Uterus (tissue), 2 donors: ENCODE measurements at regions not wholly inside any gene's neighbourhood (a gene's known extent, or its start where the extent isn't known, plus 50 kb on each side); places are given as distances from the start of the nearest gene placed in this dataset.

Experiments used
- POLR2A ChIP-seq, 2 donors: fragments of 450-650 bp; IDR thresholded peaks; one replicate each; pipeline ENCODE4 v1.6.1; 2016; ENCODE audit warnings: antibody characterized with exemption in 2 of 2, mild to moderate bottlenecking in 1 of 2, moderate library complexity in 1 of 2
- TF ChIP-seq, protein P1 (sequence below), 4 experiments: fragments of 200-600 bp in 2 of 4; fragments of 450-650 bp in 2 of 4; sonication (generic) in 2 of 4; IDR thresholded peaks; one replicate each; pipeline ENCODE4 v1.5.1; 2016 to 2019; ENCODE audit warnings: antibody characterized with exemption in 4 of 4, mild to moderate bottlenecking in 2 of 4, moderate library complexity in 1 of 4

DNA sequence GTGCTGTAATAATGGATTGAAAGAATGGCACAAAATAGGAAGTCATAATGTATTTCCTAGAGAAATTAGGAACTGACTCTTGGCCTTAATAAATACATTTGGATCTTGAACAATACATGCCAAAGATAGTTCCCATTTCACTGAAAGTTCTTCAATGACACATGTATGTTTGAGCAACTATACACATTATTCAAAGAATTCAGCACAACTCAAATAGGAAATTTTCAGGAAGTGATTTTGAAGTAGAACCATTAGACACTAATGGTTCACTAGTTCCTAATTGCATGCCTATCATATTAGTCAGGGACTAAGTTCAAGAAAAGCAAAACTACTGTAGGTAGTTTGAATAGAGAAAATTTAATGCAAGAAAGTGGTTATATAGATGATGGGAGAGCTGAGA is 404.7 kb downstream of the LMO4 start:
- TF ChIP-seq, protein P1, sequence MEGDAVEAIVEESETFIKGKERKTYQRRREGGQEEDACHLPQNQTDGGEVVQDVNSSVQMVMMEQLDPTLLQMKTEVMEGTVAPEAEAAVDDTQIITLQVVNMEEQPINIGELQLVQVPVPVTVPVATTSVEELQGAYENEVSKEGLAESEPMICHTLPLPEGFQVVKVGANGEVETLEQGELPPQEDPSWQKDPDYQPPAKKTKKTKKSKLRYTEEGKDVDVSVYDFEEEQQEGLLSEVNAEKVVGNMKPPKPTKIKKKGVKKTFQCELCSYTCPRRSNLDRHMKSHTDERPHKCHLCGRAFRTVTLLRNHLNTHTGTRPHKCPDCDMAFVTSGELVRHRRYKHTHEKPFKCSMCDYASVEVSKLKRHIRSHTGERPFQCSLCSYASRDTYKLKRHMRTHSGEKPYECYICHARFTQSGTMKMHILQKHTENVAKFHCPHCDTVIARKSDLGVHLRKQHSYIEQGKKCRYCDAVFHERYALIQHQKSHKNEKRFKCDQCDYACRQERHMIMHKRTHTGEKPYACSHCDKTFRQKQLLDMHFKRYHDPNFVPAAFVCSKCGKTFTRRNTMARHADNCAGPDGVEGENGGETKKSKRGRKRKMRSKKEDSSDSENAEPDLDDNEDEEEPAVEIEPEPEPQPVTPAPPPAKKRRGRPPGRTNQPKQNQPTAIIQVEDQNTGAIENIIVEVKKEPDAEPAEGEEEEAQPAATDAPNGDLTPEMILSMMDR (IDR thresholded peaks at IDR 0.05), result no peak
- no peak for TF ChIP-seq POLR2A (IDR thresholded peaks at IDR 0.05)
